CD1c-positive myeloid dendritic cell (primary cell): ENCODE measurements at regions not wholly inside any gene's neighbourhood (a gene's known extent, or its start where the extent isn't known, plus 50 kb on each side); places are given as distances from the start of the nearest gene placed in this dataset.
"Not testable (repeated sequence)": the region's sequence is repeated elsewhere in the genome, so short reads cannot be mapped to it uniquely, and the experiment has no call there.

Source experiments
- DNase-seq: peaks from one replicate; pipeline ENCODE4 v3.0.0-alpha.2; 2016; ENCODE audit errors: extremely low spot score

DNA sequence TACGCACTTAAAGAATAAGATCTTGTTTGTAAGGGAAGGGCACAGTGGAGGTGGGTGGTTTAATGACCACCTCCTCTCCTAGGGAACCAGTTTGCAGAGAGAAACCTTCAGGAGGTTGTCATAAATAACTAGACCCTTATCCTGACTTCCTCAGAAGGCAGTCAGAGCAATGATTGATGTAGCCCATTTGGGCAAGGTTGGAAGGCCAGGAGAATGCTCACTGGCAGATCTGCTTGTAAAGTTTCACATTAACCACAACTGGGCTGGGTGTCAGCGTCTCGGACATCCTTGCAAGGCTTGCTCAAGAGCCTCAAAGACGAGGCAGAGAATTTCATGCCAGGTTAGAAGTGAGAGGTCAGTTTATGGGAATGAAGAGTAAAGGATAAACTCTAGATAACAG lies 87.6 kb upstream of the TRABD2B start:
- DNase-seq: no peak

GRCh38 chr1:48082271-48082962 lies 85.2 kb upstream of the TRABD2B start:
- DNase-seq: no peak

DNA sequence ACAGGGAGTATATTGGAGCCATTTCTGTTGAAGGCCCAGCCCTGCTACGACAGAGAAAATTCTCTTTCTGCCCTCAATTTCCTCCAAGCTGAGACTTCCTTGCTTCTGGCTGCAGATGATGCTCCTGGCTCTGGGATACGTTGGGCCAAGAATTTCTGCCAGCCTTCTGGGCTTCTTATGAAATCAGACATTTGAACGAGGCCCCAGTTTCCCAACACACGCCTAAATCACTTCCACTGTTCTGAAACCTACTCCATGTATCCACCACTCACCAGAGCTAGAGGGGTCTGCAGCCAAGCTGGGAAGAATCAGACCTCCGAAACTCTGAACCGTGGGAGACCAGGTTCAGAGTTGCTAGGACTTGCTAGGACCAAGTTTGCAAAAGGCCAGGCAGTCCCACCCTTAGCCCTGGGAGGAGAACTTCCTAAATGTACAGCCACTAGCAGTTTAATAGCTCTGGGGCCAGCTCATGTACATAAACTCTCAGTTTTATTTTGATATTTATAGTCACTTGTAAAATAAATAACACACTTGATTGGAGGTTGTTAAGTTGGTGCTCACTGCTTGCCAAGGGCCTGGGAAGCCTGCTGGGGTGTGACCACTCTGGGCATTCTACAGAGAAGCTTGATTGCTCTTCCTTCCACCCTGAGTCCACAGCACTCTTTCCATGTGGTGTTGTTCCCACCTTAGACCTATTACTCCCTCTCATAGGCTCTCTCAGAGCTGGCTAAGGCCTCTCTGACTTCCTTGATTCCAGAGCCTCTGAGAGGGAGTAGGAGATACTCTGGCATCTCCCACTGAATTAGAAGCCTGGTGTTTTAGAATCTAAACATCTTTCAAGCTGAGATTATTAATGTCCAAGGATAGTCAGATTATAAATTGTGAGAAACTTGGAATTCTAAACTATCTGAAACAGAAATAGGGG lies 83.4 kb upstream of the TRABD2B start:
- DNase-seq: no peak

DNA sequence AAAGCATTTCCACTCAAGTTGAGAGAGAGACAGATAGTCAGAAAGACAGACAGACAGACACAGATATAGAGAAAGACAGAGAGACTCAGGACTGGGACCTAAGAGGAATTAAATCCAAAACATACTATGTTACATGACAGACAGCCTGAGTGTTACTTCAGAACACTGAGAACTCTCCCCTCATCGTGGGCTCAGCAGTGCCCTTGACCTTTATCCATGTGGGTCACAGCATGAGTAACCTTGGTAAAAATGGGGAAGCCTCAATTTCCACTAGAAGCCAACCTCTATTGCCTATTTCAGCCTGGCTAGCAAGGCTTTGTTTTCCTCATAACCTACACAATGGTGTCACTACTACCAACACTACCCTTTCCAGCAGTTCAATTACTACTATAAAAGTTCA lies 81.9 kb upstream of the TRABD2B start:
- DNase-seq: no peak

DNA sequence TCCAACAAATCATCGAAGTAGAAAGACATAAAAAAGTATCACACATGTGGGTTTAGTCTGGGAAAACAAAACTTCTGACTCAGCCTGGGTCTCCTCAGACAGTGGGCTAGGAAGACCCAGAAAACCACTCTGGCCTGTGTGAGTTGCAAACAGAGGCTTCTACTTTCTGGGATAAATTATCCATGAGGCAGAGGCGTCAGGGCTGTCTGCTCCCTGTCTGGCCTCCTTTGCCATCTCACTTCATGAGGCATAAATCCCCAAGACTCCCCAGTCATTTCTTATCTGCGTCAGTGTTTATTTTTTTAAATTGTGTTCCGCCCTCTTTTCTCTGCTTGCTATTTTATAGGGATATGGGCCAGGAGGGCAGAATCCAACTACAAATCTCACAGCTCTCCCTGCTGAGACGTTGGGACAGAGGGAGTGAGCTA lies 80.6 kb upstream of the TRABD2B start:
- no peak for DNase-seq

DNA sequence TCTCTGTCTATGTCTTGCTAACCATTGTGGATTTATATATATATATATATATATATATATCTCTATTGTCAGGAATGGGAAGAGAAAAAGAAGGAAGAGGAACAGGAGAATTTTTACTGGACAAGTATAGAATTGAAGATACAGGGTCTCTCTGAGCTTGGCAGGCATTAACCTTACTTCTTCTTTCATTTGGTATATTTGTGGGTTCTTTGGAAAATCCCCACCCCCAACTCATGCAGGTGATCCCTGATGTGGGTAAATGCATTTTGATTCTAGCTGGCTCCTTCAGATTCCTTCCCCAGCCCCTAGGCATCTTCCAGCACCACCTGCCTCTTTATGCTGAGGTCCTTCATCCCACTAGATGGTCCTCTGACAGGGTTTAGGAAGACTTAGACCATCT lies 78.8 kb upstream of the TRABD2B start:
- DNase-seq: no peak

- DNase-seq: no peak
Measured at GRCh38 chr1:48073798-48074530, 76.8 kb upstream of the TRABD2B start.

DNA sequence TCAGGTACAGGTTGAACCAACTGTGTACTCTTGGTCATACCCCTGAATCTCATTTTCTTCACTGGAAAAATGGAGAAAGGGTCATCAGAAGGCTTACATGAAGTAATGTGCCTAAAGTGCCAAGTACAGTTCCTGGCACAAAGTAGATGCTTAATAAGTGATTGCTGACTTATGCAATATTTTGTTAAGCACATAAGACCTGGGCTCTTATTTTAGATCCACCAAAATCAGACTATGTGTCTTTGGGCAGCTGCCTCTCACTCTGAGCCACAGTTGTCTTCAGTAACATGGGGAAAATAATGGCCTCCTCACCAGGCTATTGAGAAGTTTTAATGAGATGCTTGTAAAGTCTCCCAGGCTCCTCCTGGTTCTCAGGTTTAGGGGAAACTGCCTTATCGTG lies 74.3 kb upstream of the TRABD2B start:
- no peak for DNase-seq

DNA sequence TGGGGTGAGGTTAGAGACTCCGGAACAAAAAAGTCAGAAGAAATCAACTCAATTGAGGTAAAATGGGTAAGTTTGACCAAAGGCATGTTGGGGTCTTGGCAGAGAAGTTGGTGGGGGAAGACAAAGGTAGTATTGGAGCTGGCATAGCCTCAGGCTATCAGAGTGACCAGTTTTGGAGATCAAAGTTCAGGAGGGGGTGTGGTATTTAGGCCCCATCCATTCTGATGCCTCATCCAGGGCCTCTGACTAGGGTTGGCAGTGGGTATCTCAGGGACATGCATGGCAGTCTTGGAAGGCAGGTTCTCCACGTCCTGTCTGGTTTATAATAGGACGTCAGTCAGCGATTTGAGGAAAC lies 73.2 kb upstream of the TRABD2B start:
- DNase-seq: no peak

DNA sequence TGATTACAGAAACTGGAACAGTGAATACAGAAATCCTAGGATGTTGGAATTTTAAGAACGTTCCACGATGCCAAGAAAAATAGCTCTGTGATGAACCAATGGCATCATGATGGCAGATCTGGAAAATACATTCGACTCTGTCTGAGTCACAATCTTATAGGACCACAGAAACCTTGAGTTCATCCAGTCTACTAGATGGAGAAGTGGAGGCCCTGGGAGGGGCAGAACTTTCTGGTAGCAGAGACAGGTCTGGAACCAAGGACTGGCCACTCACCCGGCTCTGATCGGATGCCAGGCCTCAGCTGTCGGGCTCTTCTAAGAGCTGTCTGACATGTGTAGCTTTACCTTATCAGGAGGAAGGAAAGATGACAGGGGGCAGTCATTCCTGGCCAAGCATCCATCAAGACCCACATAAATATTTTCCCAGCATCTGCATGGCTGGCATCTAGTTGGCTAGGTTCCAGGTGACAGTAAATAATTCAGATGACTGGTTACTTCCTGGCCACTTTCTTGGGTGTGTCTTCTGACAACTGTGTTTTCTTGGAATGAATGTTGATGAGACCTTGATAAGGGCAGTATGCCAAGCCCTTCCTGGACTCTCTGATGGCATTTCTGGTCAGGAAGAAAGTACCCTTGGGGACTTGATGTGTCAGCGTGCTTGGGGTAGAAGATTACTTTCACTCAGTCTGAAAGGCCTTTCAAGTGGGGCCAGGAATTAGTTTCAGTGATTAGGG lies 72.6 kb upstream of the TRABD2B start:
- no peak for DNase-seq

GRCh38 chr1:48068206-48068605 lies 71.0 kb upstream of the TRABD2B start:
- no peak for DNase-seq

- no peak for DNase-seq
Measured at GRCh38 chr1:48066936-48067335, 69.8 kb upstream of the TRABD2B start.

DNA sequence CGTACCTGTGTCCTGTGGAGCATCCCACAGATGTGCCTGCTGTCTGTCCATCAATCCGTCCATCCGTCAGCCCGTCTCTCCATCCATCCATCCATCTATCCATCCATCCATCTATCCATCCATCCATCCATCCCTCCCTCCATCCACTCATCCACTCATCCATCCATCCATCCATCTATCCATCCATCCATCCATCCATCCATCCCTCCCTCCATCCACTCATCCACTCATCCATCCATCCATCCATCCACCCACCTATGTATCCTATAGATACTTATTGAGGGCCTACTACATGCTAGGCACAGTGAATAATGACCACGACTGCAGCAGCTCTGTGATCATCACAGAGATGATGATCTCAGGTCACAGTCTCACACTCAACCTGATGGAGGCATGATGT lies 67.5 kb upstream of the TRABD2B start:
- not testable (repeated sequence) for DNase-seq

- no peak for DNase-seq
Measured at GRCh38 chr1:48062353-48062752, 65.2 kb upstream of the TRABD2B start.

DNA sequence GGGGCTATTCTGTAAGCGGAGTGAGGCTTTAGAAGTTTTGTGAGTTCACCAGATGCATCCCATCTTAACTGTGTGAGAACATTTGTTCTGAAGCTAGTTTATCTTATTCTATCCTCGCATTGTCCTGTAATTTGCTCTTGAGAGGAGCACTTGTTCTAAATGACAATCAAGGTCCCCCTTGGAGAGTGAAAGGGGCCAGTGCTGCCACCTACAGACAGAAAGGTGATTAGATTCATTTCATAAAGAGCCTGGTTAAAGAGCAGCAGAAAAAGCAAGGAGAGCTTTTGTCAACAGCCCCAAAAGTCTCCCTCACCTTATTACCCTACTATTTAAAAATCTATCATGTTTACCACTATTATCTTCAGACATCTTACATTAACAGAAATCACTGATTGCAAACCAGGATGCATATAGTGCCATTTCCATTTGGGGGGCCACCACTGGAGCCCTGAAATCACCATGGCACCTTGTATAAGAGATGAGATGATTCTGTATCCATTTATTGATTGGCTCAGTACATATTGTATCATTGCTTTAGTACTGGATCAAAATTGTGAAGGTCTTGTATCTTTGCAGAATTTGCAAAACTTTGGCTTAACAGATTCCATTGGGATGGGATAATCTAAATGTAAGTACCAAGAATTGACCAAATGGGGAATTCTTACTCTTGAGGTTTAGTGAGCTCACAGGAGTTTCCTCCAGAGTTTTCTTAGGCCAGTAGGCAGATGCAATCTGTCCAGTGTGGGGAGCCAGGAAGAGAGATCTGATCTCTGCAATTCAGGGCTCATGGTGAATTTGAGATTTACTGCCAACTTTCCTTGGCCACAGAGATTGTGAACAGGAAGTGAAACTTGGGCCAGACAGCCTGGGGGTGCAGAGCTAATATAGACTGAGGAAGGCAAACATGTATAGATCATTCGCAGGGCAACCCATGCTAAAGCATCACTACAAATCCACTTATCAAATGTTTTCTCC lies 64.3 kb upstream of the TRABD2B start:
- peak; percentile 24 for DNase-seq

DNA sequence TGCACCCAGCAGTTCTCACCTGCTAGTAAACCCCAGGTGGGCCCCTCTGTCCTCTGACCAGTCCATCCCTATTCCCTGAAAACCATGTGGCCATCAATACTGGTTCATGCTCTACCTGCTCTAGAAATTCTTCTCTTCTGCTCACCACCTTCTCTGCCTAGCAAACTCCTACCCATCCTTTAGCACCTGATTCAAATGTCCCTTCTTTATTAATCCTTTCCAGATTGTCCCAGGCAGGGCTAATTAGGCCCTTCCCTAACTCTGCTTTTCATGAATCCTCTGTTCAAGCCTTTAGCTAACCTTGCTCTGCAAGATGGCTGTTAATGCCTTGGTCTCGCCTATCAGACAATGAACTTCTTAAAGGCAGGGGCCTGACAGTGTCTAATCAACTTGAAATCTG lies 62.1 kb upstream of the TRABD2B start:
- DNase-seq: no peak

- DNase-seq: no peak
Measured at GRCh38 chr1:48058135-48059025, 61.2 kb upstream of the TRABD2B start.

- DNase-seq: no peak
Measured at GRCh38 chr1:48057249-48057648, 60.1 kb upstream of the TRABD2B start.

DNA sequence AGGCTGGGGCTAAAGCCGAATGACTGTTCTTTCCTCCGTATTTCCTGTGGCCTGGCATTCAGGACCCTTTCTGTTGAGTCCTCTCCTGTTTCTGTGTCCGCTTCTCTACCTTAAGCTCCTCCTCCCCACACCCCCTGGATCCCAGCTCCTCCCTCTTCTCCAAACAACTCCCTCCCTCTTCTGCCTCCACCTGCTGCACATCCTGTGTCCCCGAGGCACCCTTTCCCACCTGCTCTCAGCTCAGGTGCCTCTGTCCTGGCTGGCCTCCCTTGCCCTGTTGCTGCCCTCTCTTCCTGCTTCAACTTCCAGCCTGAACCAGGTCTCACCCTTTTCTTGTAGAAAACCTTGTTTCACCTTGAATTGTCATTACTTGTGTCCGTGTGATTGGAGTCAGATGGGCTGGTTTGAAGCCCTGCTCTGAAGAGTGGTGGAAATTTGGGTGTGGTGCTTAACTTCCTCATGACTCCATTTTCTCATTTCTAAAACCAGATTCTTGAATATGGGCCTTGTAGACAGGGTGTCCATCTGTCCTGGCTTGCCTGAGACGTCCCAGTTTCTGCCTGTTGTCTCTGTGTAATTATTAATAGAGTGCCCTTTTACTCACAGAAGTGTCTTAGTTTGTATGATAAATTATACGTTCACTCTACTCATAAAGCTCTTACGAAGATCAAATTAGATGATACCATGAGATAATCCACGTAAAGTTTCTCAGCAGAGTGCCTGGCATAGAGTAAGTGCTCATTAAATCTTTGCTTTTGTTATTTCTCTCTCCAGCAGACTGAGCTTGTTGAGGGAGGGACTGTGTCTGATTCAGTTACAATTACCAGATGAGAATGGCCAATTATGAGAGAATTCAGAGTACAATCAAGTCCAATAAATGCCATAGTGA lies 58.9 kb upstream of the TRABD2B start:
- no peak for DNase-seq
